Erythroblast (primary cell): ENCODE measurements at regions not wholly inside any gene's neighbourhood (a gene's known extent, or its start where the extent isn't known, plus 50 kb on each side); places are given as distances from the start of the nearest gene placed in this dataset.

Experiments used
- GATA1 ChIP-seq: IDR thresholded peaks from 2 replicates; pipeline ENCODE4 v1.6.1; 2011; ENCODE audit warnings: low read depth, mild to moderate bottlenecking, control low read depth, low read length, moderate library complexity
- POLR2A ChIP-seq: IDR thresholded peaks from 2 replicates; pipeline ENCODE4 v1.6.1; 2011; ENCODE audit warnings: mild to moderate bottlenecking, low read length

DNA sequence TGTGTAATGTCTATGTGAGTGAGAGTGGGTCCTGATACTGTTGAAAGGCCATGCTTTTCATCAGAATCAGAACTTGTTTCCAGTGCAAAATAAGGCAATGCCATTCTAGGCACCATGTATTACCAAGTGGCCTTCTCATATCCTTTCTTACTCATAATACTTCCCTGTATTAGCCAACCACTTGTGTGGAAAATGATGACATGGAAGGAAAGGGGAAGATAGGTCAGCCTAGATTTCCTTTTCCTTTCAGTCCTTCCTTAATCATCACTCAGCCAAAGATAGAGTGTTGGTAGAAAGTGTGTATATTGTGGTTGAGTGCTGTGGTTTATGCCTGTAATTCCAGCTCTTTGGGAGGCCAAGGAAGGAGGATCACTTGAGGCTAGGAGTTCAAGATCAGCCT, 158.6 kb upstream of the PREP start:
- TF ChIP-seq POLR2A, result no peak
- TF ChIP-seq GATA1, result no peak
